ENCODE measurements at regions not wholly inside any gene's neighbourhood (a gene's known extent, or its start where the extent isn't known, plus 50 kb on each side); places are given as distances from the start of the nearest gene placed in this dataset.

DNA sequence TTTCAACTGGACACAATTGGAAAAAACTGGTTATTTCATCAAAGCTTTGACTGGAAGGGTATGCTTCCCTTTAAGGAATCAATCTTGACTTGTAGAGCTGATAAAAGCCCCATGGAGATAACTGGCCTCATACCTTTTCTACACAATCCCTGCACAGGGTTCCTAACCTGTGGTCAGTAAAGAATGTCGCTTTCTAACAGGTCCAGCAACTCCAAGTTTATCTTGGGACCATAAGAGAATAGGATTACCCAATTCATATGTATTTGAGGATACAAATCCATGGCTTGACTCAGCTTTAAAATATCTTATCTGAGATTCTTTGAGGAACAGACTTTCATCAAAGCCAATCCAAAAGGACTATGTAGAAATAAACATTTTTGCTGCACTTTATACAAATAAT lies 1399.8 kb upstream of the PABPC4L start:
- no peak for TF ChIP-seq ESRRA (IDR thresholded peaks at IDR 0.05; ENCODE audit: borderline replicate concordance, low read length)
- TF ChIP-seq CTCF (IDR thresholded peaks at IDR 0.05) = no peak
- no peak for TF ChIP-seq MAX (IDR thresholded peaks at IDR 0.05)
- TF ChIP-seq SMC3 (IDR thresholded peaks at IDR 0.05) = no peak
- TF ChIP-seq POLR2A (IDR thresholded peaks at IDR 0.05; ENCODE audit: low read length) = no peak
- no peak for TF ChIP-seq ZFP36 (IDR thresholded peaks at IDR 0.05; ENCODE audit: borderline replicate concordance, partially characterized antibody)
- TF ChIP-seq ZC3H11A (IDR thresholded peaks at IDR 0.05) = no peak
- no peak for TF ChIP-seq CHD2 (IDR thresholded peaks at IDR 0.05; ENCODE audit: low read length, partially characterized antibody)

Measured in A549 (cell line).